ENCODE measurements at regions not wholly inside any gene's neighbourhood (a gene's known extent, or its start where the extent isn't known, plus 50 kb on each side); places are given as distances from the start of the nearest gene placed in this dataset.

GRCh38 chr18:39350945-39351344, 1785.3 kb upstream of the CELF4 start:
- TF ChIP-seq EGR1 (IDR thresholded peaks at IDR 0.05; ENCODE audit: low read depth in 2 of 2) (no peak), MAX (IDR thresholded peaks at IDR 0.05) (no peak)

All from liver (tissue), 2 donors.